HEK293 (cell line): ENCODE measurements at regions not wholly inside any gene's neighbourhood (a gene's known extent, or its start where the extent isn't known, plus 50 kb on each side); places are given as distances from the start of the nearest gene placed in this dataset.

ENCODE experiments used
- MYNN ChIP-seq: fragments of 450-650 bp; formaldehyde crosslinking; IDR thresholded peaks from 2 replicates; pipeline ENCODE4 v1.5.1; 2016; ENCODE audit warnings: missing biosample characterization, missing genetic modification characterization, borderline replicate concordance
- ZBTB48 ChIP-seq: fragments of 450-650 bp; formaldehyde crosslinking; IDR thresholded peaks from 2 replicates; pipeline ENCODE4 v1.5.1; 2016; ENCODE audit warnings: missing biosample characterization, missing genetic modification characterization
- ZNF112 ChIP-seq: fragments of 450-650 bp; formaldehyde crosslinking; IDR thresholded peaks from 2 replicates; pipeline ENCODE4 v1.5.0; 2017; ENCODE audit warnings: missing biosample characterization, missing genetic modification characterization
- ZNF510 ChIP-seq: fragments of 450-650 bp; formaldehyde crosslinking; IDR thresholded peaks from 2 replicates; pipeline ENCODE4 v1.5.1; 2018; ENCODE audit warnings: mild to moderate bottlenecking, missing genetic modification characterization, missing biosample characterization; ENCODE audit not compliant: insufficient replicate concordance

DNA sequence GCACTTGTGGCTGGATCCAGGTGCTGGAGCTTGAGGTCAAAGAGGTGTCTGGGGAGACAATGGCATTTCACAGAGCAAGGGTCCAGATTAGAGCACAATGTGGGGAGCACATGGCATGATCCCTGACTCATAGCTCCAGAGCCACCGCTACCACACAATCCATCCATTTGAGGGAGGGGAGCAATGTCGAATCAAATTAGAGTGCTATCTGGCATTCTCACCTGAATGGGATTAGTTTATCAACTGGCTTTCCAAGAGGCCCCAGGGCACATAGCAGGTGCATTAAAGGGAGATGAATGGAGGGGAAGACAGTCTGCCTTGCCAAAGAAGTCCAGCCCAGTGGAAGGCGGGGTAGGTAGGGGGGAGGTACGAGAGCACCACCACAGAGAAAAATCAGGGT lies 194.4 kb upstream of the GPR12 start:
- TF ChIP-seq ZNF510, result no peak
- TF ChIP-seq ZNF112, result no peak
- no peak for TF ChIP-seq MYNN (tag by site-specific recombination)
- no peak for TF ChIP-seq ZBTB48
